ENCODE measurements at regions not wholly inside any gene's neighbourhood (a gene's known extent, or its start where the extent isn't known, plus 50 kb on each side); places are given as distances from the start of the nearest gene placed in this dataset.

DNA sequence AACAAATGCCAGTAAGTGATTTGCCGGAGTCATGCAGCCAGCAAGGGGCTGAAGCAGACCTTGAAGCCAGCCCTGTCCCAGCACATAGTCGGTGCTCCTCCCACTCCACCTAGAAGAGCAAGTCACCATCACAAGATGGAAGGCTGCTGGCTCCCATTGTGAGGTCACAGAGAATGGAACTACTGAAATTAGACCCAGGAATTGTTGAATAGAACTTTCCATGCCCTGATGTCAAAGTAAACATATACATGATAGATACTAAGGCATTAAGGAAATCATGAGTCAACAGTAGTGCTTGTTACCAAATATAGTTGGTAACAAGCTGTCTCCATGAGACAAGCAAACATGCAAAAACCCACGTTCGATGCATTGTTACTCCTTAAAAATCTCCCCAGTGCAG, 177.1 kb upstream of the MID1 start:
- no peaks in the 10 kb centered on the region for H3K27me3 ChIP-seq (replicated peaks; ENCODE audit: control insufficient read depth, insufficient read depth, low read length)
- TF ChIP-seq, protein P1, sequence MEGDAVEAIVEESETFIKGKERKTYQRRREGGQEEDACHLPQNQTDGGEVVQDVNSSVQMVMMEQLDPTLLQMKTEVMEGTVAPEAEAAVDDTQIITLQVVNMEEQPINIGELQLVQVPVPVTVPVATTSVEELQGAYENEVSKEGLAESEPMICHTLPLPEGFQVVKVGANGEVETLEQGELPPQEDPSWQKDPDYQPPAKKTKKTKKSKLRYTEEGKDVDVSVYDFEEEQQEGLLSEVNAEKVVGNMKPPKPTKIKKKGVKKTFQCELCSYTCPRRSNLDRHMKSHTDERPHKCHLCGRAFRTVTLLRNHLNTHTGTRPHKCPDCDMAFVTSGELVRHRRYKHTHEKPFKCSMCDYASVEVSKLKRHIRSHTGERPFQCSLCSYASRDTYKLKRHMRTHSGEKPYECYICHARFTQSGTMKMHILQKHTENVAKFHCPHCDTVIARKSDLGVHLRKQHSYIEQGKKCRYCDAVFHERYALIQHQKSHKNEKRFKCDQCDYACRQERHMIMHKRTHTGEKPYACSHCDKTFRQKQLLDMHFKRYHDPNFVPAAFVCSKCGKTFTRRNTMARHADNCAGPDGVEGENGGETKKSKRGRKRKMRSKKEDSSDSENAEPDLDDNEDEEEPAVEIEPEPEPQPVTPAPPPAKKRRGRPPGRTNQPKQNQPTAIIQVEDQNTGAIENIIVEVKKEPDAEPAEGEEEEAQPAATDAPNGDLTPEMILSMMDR (IDR thresholded peaks at IDR 0.05; ENCODE audit: insufficient read depth, low read length, poor library complexity, severe bottlenecking): no peak
- no peaks in the 10 kb centered on the region for H3K36me3 ChIP-seq (ENCODE audit: control insufficient read depth, insufficient read depth, low read length)
- DNase-seq (ENCODE audit: extremely low read depth, insufficient read length): no peak
- no peak overlapping the region for H3K4me3 ChIP-seq (replicated peaks; ENCODE audit: low read depth, low read length)

DNA sequence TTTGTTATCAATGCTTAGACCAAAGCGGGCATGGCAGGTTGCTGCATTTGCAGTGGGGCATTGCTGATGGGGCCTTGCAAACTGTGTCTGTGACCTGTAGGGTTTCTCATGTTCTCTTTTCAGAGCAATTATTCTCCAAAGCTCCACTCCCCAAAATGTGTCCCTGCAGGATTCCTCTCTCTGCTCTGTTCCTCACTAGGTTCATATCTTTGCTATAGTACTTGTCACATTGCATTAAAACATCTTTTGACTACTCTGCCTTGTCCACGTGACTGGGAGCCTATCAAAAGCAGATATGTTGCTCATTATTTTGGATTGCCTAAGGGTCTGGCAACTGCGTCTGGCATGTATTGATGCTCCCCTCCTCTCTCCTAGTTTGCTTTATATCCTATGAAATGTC, 177.7 kb upstream of the MID1 start:
- Histone ChIP-seq H3K27me3 (replicated peaks; ENCODE audit: control insufficient read depth, insufficient read depth, low read length) (no peaks in the 10 kb centered on the region), H3K36me3 (ENCODE audit: control insufficient read depth, insufficient read depth, low read length) (no peaks in the 10 kb centered on the region)
- no peak for DNase-seq (ENCODE audit: extremely low read depth, insufficient read length)

DNA sequence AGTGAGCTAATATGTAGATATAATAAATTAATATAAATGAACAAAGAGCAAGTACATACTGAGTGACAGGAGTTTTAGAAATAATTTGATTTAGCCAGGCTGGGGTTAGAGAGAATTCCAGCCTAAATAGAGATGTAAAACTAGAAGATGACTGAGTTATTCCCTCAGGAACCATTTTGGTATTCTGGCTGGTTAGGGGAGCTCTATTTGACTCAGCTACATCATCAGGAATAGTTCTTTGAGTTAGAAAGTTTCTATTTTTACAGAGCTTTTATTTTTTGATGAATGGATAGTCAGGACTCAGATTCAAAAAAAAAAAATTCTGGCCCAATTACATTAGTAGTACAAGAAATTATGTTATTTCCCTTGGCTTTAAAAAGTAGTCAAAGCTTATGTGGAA, 180.4 kb upstream of the MID1 start:
- no peak for DNase-seq (ENCODE audit: extremely low read depth, insufficient read length)
- H3K4me3 ChIP-seq (replicated peaks; ENCODE audit: low read depth, low read length): no peak overlapping the region
- TF ChIP-seq, protein P1 (IDR thresholded peaks at IDR 0.05; ENCODE audit: insufficient read depth, low read length, poor library complexity, severe bottlenecking): no peak
- no peaks in the 10 kb centered on the region for H3K36me3 ChIP-seq (ENCODE audit: control insufficient read depth, insufficient read depth, low read length)
- no peaks in the 10 kb centered on the region for H3K27me3 ChIP-seq (replicated peaks; ENCODE audit: control insufficient read depth, insufficient read depth, low read length)

More for the DNA sequence above, 177.7 kb upstream of the MID1 start:
- no peak overlapping the region for H3K4me3 ChIP-seq (replicated peaks; ENCODE audit: low read depth, low read length)
- TF ChIP-seq, protein P1 (IDR thresholded peaks at IDR 0.05; ENCODE audit: insufficient read depth, low read length, poor library complexity, severe bottlenecking): no peak

DNA sequence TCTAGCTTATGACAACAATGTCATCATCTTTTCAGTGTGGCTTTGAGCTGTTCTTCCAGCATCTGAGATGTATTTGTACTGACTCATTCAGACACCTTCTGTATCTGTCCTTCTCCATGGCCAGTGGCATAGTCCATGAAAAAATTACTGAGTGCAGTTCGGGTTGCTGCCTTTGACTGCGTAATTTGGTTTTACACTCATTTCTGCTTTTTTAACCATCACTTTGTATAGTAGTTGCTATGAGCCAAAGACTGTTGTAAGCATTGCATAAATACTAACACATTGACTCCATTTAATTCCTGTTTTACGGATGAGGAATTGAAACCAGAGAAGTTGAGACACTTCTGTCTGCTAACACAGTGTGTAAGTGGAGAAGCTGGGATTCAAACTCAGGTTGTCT, 190.7 kb upstream of the MID1 start:
- H3K4me3 ChIP-seq (replicated peaks; ENCODE audit: low read depth, low read length): no peak overlapping the region
- no peaks in the 10 kb centered on the region for H3K36me3 ChIP-seq (ENCODE audit: control insufficient read depth, insufficient read depth, low read length)
- DNase-seq (ENCODE audit: extremely low read depth, insufficient read length): no peak
- no peaks in the 10 kb centered on the region for H3K27me3 ChIP-seq (replicated peaks; ENCODE audit: control insufficient read depth, insufficient read depth, low read length)
- TF ChIP-seq, protein P1 (IDR thresholded peaks at IDR 0.05; ENCODE audit: insufficient read depth, low read length, poor library complexity, severe bottlenecking): no peak

DNA sequence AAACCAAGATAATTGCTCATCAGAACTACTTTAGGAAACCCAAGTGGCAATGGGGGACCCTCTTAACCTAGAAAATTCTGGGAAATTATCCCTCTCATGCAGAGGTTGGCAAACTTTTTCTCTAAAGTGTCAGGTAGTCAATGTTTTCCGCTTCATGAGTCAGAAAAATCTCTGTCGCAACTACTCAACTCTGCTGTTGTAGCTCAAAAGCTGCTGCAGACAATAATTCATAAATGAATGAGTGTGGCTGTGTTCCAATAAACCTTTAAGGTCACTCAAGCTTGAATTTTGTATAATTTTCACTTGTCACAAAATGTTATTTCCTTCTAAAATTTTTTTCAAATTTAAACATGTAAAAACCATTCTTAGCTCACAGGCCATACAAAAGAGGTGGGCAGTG, 193.4 kb upstream of the MID1 start:
- Histone ChIP-seq H3K4me3 (replicated peaks; ENCODE audit: low read depth, low read length) (no peak overlapping the region), H3K27me3 (replicated peaks; ENCODE audit: control insufficient read depth, insufficient read depth, low read length) (no peaks in the 10 kb centered on the region), H3K36me3 (ENCODE audit: control insufficient read depth, insufficient read depth, low read length) (no peaks in the 10 kb centered on the region)
- DNase-seq (ENCODE audit: extremely low read depth, insufficient read length): no peak
- TF ChIP-seq, protein P1 (IDR thresholded peaks at IDR 0.05; ENCODE audit: insufficient read depth, low read length, poor library complexity, severe bottlenecking): no peak

DNA sequence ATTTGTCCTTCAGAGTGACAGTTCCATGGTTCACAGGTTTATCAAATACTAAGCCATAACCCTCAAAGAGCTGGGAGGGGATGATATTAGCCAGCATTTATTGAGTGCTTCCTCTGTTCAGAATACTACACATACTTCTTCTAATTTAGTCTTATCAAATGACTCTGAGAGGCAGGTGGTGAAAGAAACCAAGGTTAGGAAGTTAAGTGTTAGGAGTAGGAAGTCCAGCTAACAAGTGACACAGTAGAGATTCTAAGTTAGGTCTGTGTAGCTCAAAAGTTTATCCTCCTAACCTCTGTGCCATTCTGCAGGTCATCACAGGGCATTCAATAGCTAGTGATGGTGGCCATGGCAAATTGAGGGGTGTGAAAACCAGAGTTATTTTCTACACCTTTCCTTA, 198.3 kb upstream of the MID1 start:
- TF ChIP-seq, protein P1 (IDR thresholded peaks at IDR 0.05; ENCODE audit: insufficient read depth, low read length, poor library complexity, severe bottlenecking): no peak
- H3K36me3 ChIP-seq (ENCODE audit: control insufficient read depth, insufficient read depth, low read length): no peaks in the 10 kb centered on the region
- H3K27me3 ChIP-seq (replicated peaks; ENCODE audit: control insufficient read depth, insufficient read depth, low read length): no peaks in the 10 kb centered on the region
- no peak for DNase-seq (ENCODE audit: extremely low read depth, insufficient read length)
- no peak overlapping the region for H3K4me3 ChIP-seq (replicated peaks; ENCODE audit: low read depth, low read length)
